Mucosa of descending colon (tissue), 3 donors: ENCODE measurements at regions not wholly inside any gene's neighbourhood (a gene's known extent, or its start where the extent isn't known, plus 50 kb on each side); places are given as distances from the start of the nearest gene placed in this dataset.

Experiments used
- ATAC-seq: fragments of 200-7000 bp; cut with Tn5 transposase; one replicate; pipeline ENCODE4 v1.9.1; 2020; ENCODE audit warnings: mild to moderate bottlenecking, moderate library complexity
- DNase-seq, 3 donors: peaks; one replicate each; pipeline ENCODE4 v3.0.0-alpha.2; 2020
- H3K36me3 ChIP-seq: fragments of 200-600 bp; one replicate; pipeline ENCODE4 v1.8.0; 2021; ENCODE audit warnings: low read depth, mild to moderate bottlenecking
- H3K4me1 ChIP-seq: fragments of 200-600 bp; one replicate; pipeline ENCODE4 v1.8.0; 2021; ENCODE audit warnings: low read depth, mild to moderate bottlenecking
- H3K4me3 ChIP-seq: fragments of 200-600 bp; one replicate; pipeline ENCODE4 v1.8.0; 2021; ENCODE audit warnings: mild to moderate bottlenecking
- H3K9me3 ChIP-seq: fragments of 200-600 bp; one replicate; pipeline ENCODE4 v1.8.0; 2021; ENCODE audit warnings: mild to moderate bottlenecking
- intact Hi-C, 2 donors: fragments of 100-400 bp; cut with DNase I in 1 of 2; cut with micrococcal nuclease in 1 of 2; formaldehyde crosslinking; loops; one replicate each; pipeline versions ENCODE4 v1.11.0 to v1.11.1; 2022; cut with DNase I, micrococcal nuclease
- TF ChIP-seq, protein P1 (sequence below): fragments of 200-600 bp; IDR thresholded peaks from one replicate; pipeline ENCODE4 v1.8.0; 2022; ENCODE audit warnings: antibody characterized with exemption, mild to moderate bottlenecking
- donor health status: DM: no; HTN: no; CAD: no; lungs with moderate emphysema.
- donor health status: DM: no; HTN: no; CAD: no.
- donor health status: DM: no; HTN: yes; CAD: no.

DNA sequence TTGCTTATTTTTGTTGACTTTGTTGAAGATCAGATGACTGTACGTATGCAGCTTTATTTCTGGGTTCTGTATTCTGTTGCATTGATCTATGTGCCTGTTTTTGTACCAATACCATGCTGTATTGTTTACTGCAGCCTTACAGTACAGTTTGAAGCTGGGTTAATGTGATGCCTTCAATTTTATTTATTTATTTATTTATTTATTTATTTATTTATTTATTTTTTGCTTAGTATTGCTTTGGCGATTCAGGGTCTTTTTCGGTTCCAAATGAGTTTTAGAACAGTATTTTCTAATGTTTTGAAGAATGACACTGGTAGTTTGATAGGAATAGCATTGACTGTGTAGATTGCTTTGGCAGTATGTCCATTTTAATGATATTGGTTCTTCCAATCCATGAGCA lies 210.3 kb downstream of the EPM2A start:
- ATAC-seq, result no peak
- no peaks in the 10 kb centered on the region for H3K36me3 ChIP-seq
- TF ChIP-seq, protein P1, sequence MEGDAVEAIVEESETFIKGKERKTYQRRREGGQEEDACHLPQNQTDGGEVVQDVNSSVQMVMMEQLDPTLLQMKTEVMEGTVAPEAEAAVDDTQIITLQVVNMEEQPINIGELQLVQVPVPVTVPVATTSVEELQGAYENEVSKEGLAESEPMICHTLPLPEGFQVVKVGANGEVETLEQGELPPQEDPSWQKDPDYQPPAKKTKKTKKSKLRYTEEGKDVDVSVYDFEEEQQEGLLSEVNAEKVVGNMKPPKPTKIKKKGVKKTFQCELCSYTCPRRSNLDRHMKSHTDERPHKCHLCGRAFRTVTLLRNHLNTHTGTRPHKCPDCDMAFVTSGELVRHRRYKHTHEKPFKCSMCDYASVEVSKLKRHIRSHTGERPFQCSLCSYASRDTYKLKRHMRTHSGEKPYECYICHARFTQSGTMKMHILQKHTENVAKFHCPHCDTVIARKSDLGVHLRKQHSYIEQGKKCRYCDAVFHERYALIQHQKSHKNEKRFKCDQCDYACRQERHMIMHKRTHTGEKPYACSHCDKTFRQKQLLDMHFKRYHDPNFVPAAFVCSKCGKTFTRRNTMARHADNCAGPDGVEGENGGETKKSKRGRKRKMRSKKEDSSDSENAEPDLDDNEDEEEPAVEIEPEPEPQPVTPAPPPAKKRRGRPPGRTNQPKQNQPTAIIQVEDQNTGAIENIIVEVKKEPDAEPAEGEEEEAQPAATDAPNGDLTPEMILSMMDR, result no peak
- intact Hi-C loops, result no loop called here
- no peak for DNase-seq
- no peaks in the 10 kb centered on the region for H3K4me1 ChIP-seq
- no peaks in the 10 kb centered on the region for H3K9me3 ChIP-seq
- H3K4me3 ChIP-seq, result no peak overlapping the region

DNA sequence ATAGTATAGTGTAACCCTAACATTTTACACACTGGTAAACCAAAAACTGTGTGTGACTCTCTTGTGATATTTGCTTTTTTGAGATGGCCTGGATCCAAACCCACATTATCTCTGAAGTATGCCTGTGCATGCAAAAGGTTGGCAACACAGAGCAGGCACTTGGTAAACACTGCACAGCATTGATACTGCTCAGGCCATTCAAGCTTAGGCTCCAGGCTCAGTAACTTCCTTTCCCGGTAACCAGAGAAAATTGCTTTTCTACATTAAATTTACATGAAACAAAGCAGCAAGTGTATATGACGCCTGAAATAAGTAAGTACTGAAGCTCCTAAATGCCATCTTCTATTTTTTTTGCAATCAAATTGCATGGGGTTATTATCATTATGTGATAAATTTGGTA lies 205.7 kb downstream of the EPM2A start:
- TF ChIP-seq, protein P1, result no peak
- ATAC-seq, result no peak
- Histone ChIP-seq H3K4me3 (no peak overlapping the region), H3K4me1 (no peaks in the 10 kb centered on the region), H3K36me3 (no peaks in the 10 kb centered on the region), H3K9me3 (no peaks in the 10 kb centered on the region)
- DNase-seq, result no peak
- intact Hi-C loops, result no loop called here

DNA sequence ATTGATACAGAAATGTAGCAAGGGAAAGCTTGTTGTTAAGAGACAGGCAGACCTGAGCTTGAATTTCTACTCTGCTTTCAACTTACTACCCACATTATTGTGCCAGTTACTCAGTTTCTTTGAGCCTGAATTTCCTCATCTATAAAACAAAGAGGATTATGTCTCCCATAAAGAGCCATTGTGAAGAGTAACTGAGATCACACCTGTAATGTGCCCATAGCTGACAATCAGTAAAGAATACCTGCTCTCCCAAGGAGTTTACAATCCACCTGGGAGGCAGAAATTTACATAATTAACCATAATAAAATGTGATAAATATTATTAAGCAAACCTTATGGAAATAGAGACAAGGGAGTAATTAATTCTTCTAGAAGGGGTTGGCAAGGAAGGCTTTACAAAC lies 204.9 kb downstream of the EPM2A start:
- Histone ChIP-seq H3K4me3 (no peak overlapping the region), H3K4me1 (no peaks in the 10 kb centered on the region), H3K36me3 (no peaks in the 10 kb centered on the region), H3K9me3 (no peaks in the 10 kb centered on the region)
- ATAC-seq (no peak), DNase-seq (no peak)
- TF ChIP-seq, protein P1, result no peak
- intact Hi-C loops, result no loop called here

DNA sequence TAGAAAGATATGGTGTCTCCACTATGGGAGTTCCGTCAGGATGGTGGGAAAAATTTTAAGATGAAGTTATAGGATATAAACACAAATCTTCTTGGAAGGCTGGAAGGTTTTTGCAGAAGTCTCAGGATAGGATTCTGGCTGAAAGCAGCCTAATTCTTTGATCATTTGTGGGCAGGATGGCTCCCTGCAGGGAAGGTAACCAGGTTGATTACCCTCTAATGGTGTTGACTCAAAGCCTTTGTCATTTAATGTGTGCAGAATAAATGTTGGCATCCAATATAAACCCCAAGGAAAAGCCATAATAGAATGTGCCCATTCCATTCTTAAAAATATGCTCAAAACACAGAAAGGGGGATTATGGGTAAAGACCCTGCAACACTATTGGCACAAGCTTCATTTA lies 204.3 kb downstream of the EPM2A start:
- ATAC-seq (no peak), DNase-seq (no peak)
- intact Hi-C loops, result no loop called here
- Histone ChIP-seq H3K9me3 (no peaks in the 10 kb centered on the region), H3K4me1 (no peaks in the 10 kb centered on the region), H3K36me3 (no peaks in the 10 kb centered on the region), H3K4me3 (no peak overlapping the region)
- TF ChIP-seq, protein P1, result no peak

DNA sequence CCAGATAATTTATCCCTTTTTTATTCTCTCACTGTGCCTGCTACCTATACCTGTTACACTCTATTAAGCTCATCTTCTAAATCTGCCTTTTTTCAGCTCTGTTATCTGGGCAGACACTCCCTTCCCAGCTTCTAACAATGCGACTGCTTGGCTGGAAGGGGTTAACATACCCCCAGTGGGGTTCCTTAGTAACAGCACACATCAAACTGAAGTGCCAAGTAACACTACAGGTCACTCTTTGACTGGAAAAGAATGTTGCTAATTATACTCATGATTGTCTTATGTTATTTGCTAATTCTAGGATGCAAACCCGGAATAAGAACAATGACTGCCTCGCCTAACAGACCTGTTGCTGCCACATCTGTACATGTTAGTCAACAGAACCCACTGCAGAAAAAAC lies 203.5 kb downstream of the EPM2A start:
- Histone ChIP-seq H3K9me3 (peaks cover 4% of the 10 kb centered on the region), H3K4me3 (no peak overlapping the region), H3K36me3 (no peaks in the 10 kb centered on the region), H3K4me1 (no peaks in the 10 kb centered on the region)
- ATAC-seq (no peak), DNase-seq (no peak)
- intact Hi-C loops, result no loop called here
- TF ChIP-seq, protein P1, result no peak

DNA sequence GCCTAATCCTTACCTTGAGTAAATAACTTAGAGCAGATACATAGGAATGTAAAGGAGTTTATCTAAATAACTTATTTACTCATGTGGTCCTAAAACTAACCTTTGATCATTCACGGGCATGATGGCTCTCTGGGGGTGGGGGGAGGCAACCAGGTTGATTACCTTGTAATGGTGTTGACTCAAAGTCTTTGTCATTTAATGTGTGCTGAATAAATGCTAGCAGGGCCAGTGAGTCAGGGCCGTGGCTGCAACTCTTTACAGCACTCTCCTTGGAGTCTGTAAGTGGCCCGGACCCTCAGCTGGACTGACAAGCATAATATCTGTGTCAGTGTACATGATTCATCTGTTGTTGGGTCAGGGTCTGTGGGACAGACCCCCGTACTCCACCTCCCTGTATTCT lies 203.0 kb downstream of the EPM2A start:
- ATAC-seq, result no peak
- Histone ChIP-seq H3K4me3 (no peak overlapping the region), H3K9me3 (peaks cover 7% of the 10 kb centered on the region), H3K4me1 (no peaks in the 10 kb centered on the region), H3K36me3 (no peaks in the 10 kb centered on the region)
- no peak for DNase-seq
- TF ChIP-seq, protein P1, result no peak
- intact Hi-C loops, result no loop called here
